HuH-7 (cell line): ENCODE measurements at regions not wholly inside any gene's neighbourhood (a gene's known extent, or its start where the extent isn't known, plus 50 kb on each side); places are given as distances from the start of the nearest gene placed in this dataset.

Experiments used
- DNase-seq: peaks from one replicate; pipeline ENCODE4 v3.0.0; 2011; ENCODE audit warnings: low spot score

DNA sequence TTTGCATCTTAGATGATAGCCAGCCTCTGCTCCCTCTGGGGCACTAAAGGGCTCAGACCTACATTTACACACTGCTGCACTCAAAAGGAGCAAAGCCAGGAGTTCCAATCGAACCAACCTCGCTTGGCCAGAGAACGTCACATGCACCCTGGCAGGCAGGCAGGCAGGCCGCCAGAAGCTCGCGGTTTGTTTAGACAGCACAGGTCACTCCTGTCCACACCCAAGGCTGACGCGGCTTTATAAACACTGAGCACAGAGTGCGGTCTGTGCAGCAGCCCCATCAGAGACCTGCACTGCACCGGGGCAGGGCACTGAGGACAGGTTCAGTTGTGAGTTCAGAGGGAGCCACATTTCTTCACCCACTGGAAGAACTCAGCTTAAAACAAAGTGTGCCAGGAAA, 143.9 kb downstream of the BCOR start:
- DNase-seq: peak; percentile 58

DNA sequence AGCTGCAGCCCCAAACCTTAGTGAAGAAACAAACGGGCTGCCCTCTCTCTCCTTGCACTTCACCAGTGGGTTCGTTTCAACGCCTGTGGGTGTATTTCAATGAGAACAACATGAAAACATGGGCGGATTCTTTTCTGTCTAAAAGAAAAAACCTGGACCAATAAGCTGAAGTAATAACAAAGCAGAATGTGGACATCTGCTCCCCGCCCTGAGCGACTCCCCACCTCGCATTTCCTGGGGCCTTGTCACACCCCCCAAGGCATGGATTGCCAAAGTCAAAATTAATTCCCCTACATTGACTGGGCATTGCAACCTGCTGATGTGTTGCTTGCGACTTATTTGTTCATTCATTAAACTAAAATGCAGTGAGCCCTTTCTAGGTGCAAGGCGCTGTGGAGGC, 142.9 kb downstream of the BCOR start:
- DNase-seq: no peak

DNA sequence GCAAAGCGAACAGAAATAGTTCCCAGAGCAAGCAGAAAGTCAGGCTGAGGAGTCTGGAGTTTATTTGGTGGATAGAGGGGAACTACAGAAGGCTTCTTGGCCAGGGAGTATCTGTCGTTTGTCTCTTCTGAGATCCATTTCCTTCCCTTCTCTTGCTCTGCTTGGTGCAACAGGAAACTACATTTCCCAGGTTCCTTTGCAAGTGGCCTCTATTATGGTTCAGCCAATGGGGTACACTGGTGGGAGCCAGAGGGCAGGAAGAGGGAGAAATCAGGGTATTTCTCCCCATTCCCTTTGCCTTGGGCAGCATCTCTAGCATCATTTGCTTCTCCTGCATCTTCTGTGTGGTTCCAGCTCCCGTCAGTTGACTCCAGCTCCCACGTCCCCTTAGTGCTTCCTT, 142.1 kb downstream of the BCOR start:
- DNase-seq: no peak

DNA sequence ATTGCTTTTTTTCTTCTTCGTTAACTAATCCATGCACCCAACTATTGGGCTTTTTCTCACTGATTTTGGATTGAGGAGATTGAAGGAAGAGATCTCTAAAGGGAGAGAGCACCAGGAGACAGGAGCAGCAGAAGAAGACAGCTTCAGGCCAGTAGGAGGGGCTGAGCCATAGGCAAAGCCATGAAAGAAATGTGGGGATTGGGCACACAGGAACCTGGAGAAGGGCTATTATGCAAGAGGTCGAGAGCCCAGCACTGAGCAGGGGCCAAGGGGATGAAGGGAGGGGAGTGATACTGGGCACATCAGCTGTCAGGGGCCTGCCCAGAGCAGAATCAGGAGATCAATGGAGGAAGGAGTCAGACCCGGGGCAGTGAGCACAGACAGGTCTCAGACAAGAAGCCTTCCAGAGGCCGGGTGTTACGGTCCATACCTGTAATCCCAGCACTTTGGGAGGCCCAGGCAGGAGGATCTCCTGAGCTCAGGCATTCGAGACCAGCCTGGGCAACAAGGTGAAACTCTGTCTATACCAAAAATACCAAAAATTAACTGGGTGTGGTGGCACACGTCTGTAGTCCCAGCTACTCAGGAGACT, 140.9 kb downstream of the BCOR start:
- peak; percentile 18 for DNase-seq

DNA sequence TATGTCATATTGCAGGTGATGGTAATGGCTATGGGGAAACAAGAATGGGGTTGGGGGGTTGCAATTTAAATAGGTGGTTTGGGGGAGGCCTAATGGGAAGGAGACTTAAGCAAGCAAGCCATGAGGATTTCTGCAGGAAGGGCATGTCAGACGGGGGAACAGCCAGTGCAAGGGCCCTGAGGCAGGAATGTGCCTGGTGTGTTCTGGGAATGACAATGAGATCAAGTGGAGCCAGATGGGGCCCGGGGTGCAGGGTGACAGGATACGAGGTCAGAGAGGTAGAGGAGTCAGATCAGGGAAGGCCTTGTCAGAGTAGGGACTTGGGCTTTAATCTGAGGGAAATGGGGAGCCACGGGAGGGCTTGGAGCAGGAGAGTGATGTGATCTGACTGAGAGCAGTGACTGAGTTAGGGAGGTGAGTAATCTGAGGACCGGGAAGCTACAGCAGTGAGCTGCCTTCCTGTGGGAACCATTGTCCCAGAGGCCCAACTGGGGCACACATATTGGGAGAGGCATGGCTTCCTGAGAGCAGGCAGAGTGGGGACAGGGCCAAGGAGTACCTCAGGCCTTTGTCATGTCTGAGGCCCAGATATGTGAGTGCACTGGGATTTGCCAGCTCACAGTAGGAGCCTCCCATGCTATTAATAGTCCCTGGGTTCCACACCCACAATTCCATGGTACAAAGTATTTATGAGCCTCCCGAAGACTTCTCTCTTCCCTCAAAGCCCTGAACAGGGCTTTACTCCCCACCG, 139.8 kb downstream of the BCOR start:
- DNase-seq: no peak

DNA sequence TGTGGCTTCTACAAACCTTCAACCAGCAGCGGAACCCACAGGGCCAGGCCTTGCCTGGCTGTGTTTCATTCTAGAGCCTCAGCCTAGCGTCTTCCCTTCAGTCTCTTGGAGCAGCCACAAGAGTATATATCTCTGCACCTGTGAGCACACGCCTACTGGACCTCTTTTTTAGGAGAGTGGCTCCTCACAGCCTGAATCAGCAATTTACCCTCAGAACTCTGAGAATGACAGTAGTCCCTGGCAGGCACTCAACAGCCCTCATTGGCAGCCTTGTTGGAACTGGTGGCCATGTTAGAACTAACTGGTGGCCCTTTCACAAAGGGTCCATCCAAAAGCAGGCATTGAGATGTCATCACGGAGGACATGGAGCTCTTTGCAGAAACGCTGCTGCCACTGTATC, 138.9 kb downstream of the BCOR start:
- no peak for DNase-seq

DNA sequence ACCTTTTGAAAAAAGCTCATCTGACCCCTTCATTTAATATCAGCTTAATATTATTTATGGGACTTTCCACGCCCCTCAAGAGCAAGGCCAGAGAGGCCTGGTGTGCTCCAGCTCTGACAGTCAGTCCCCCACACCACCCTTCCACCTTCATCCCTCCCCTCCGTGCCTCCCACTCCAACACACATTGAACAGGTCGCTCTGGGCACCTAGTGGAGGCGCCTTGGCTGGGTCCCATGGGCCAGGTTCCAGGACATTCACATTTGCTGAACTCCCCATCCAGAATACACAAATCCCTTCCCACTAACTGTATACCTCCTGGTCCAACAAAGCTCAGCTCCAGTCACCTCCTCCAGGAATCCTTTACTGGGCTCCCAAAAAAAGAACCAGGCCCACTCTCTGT, 137.5 kb downstream of the BCOR start:
- DNase-seq: no peak

DNA sequence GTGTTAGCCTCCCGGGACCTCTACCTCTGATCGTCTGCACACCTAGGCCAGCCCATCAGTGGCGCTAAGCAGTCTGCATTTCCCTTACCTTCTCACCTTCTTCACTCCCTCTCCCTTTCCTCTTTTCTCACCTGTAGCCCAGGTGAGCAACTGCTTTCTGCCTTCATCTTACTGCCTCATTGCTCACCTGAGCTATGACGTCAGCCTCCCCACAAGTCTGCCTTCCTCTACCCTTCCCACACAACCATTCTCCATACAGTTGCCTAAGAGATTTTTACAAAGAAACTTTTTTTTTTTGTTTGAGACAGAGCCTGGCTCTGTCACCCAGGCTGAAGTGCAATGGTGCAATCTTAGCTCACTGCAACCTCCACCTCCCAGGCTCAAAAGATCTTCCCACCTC, 136.3 kb downstream of the BCOR start:
- no peak for DNase-seq

DNA sequence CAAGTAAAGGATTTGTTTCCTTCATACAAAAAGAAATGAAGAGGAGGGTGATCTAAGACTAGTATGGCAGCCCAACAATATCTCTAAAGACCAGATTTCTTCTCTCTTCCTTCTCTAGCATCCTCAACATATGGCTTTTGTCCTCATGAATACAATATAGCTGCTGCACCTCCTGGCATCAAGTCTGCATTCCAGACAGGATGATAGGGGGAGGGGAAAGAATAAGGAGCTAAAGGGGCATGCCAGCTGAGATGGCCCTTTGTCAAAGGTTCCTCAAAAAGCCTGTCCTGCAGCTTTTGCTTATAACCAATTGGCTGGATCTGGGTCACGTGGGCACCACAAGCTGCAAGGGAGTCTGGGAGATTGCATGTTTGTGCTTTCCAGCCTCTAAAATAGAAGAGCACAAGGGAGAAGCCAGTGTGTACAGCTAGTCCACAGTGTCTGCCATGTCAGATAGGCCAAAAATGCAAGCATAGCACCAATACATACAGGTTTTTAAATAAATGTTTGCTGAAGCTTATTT, 132.6 kb downstream of the BCOR start:
- DNase-seq: no peak

DNA sequence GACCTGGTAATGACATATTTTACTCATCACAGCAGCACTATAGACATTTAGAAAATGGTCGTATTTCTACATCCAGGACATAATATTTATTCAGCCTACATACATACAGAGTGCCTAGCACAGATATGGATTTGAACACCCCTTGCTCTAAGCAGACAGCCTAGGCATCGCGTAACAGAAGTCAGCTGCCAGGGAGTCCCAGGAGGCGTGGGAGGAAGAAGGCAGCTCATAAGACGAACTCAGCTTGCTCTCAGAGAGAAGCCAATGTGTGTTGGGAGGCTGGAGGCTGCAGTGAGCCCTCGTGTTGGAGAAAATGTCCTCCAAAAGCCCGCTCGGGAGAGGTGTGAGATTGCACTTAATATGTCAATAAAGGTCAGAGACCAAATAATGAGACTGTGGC, 131.6 kb downstream of the BCOR start:
- no peak for DNase-seq

DNA sequence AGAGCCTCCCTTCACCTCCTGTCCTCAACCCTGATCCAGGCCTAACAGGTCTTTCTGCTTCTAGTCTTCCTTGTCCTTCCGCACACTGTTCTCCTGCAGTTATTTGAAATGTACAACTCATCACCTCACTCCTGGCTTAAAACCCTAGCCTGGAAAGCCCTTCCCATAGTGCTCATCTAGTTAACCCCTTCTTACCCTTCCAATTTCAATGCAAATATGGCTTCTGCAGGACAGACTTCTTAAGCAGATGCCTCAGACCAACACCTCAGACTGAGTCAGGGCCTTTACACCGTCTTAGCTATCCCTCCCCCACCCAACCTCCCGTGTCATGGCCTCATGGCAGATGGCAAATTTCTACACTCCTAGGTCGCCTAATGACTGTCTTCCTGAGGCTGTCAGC, 130.4 kb downstream of the BCOR start:
- no peak for DNase-seq

DNA sequence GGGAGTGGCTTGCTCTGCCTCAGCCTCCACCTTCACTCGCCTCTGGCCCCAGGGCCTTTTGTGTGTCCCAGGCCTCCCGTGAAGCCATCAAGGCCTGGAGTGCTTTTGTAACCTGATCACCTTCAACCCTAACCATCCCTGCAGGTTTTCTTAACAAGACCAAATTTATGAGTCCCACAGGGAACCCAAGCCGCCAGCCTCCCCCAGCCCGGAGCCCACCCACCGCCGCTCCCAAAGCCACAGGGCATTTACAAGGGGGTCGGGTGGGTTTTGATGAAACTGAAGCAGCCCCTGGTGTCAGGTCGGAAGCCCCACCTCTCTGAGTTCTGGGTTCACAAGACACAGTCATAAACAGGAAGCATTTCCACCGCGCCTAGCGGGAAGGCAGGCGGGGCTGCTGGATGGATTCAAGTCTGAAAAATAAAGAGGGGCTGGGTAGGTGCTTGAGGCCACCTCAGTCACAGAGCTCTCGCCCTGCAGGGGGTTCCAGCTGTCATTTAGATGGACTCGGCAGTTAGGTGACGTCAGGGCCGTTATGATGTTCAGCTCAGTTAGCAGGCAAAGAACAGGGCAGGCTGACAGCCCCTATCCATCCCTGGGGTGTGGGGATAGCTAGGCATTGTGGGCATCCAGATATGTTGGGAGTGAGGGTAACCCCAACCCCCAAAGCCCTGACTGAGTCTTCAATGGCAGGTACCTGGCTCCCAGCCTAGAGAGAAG, 128.5 kb downstream of the BCOR start:
- peak; percentile 15 for DNase-seq

DNA sequence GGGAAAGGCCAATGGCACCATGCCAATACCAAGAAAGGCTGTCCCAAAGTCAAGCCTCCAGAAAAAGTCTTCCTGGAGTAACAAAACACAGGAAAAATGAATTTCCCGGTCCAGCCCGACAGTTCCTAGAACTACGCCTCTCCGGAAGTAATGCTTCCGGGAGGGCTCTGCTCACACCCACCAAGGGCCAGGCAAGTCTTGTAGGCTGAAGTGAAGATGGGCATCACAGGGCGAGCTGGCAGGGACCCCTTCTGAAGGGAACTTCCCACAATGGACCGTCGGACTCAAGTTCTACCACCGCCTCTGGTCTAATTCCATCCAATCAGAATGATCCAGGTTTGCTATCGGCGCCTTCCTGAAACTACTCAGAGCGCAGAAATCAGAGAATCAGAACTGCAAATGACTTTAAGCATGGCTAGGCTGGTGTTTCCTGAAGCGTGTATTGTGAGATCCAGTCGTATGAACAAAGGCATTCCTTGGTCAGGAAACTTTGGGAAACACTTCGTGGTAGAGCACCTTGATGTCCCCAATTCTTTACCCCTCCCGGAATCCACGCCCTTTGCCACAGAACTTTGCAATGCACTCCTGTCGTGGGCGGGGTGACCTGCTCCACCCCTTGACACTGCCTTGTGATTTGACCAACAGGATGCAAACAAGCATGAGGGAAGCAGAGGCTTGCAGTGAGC, 127.8 kb downstream of the BCOR start:
- no peak for DNase-seq

DNA sequence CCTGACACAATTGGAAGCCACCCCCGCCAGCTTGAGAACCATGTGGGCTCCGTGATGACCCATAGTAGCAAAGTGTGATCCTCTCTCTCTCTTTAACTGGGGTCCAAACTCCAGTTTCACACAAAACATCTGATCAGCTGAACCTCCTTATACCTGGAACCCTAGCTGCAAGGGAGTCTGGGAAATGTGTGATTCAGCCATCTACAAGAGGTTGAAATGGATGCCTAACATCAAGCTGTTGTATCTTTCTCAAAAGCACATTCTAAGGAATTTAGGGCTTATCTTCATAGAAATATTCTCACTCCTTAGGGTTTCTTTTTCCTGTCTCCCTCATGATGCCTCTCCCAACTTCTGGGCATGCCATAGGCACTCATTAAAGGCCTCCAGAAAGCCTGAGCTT, 126.0 kb downstream of the BCOR start:
- DNase-seq: no peak

DNA sequence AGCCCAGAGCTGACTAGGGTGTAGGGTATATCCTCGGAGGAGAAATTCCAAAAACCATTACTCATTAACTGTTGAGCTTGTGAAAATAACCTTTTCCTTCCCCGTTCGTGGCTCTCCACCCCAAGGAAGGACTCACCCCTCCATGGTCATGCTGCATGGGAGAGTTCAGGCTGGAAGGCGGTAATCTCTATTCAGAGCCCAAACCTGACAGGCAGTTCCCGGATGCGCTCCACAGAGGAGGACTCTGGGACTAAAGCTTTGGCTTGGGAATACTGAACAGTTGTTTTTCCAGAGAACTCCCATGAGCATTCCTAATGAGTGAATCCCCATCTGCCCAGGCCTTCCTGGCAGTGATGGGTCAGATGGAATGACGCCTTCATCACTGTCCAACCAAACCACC, 125.4 kb downstream of the BCOR start:
- DNase-seq: no peak

DNA sequence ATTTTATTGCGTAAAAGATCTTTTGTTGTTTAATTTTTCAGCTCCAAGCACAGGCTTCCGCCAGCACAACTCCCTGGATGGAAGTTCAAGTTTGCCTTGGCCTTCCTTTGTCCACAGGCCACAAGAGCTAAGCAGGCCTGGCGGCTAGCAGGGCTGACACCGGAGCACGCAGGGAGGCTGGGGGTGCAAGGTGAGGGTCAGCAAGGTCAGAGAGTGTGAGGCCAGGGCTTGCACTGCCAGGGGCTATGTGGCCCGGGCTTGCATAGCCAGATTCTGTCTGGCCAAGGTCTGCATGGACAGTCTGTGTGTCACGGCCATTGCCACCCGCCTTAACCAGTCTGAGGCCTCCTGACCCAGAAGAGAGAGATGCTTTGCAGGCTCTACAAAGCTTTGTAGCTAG, 123.9 kb downstream of the BCOR start:
- DNase-seq: no peak

DNA sequence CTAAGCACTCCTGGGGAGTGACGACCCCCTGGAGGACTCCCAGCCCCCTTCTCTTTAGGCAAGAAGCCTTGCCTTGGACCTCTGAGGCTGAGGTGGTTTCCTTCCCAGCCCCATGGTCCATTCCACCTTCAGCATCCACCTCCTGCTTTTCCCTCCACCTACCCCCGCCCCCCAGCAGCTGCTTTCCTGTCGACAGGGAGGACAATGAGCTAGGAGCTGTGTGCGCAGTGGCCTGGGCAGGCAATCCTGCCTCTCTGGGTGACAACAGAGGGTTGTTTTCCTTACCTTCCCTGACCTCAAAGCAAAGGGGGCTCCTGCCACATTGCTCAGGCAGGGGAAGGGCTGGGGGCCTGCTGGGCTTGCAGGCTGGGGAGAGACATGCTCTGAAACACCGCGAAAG, 123.5 kb downstream of the BCOR start:
- DNase-seq: no peak

DNA sequence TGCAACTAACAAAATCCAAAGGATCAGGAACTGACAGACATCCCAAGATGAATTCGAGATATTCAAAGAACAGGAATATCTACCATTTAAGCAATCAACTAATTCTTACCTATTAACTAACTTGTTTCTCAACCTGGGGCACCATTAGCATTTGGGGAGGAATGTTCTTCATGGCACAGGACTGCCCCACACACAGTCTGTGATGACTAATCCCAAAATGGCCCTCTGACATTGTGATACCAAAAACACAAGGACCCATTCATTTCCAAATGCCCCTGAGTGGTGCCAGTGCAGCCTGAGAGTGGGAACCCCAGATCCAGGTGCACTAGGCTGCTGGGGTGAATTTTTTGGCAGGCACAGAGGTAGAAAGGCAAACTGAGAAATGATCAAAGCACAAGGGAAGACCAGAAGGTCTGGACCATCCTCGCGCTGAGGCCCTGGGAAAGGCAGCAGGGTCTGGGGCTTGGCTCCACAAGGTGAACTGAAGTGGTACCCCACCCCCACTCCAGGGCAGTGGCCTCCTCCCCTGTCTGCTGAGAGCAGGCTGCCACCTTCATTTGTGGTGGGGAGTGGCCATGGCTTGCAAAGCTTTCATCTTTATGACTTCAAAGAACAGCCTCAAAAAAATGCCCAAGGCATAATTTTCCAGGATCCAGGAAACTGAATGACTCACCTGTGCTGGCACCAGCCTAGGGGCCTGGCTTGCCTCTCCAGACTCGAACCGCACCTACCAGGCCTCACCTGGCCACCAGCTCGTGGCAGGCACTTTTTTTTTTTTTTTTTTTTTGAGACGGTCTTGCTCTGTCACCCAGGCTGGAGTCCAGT, 122.4 kb downstream of the BCOR start:
- no peak for DNase-seq

DNA sequence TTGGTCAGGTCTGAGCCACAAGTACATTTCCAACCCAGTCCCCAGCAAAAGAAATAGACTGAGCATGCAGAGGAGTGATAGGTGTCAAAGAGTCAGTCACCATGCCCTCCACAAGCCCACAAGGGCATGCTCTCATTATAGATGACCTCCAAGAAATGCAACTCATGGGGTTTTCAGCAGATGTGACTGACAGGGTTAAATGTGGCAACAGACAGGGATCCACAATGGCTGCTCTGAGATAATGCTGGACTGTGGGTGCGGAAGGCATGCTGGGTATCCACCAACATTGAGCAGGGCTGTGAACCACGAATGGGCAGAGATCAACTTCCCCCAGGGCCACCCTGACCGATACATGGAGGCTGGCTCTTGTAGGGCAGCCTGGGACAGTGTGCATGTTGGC, 115.8 kb downstream of the BCOR start:
- DNase-seq: no peak

DNA sequence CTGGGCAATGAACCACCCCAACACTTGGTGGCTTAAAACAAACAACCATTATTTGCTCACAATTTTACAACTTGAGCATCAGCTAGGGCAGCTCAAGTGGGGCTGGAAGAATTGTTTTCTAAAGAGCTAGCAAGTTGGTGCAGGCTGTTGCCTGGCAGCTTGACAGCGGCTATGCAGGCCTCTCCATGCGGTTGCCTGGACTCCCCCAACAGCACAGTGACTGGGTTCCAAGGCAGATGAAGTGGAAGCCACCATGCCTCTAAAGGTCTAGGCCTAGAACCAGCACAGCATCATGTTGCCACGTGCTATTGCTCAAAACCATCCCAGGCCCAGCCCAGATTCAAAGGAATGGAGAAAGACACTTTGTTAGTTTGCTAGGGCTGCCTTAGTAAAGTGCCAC, 114.8 kb downstream of the BCOR start:
- DNase-seq: no peak

DNA sequence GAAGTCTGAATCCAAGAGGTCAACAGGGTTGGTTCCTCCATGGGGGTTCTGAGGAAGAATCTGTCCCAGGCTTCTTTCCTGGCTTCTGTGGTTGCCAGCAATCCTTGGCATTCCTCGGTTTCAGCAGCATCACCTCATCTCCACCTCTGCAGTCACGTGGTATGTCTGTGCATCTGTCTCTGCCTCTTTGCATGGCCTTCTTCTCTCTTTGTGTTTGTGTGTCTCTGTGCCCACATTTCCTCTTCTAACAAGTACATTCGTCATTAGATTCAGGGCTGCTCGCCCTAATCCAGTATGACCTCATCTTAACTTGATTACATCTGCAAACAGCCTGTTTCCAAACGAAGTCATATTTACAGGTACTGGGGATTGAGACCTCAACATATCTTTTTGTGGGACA, 114.0 kb downstream of the BCOR start:
- DNase-seq: no peak
